ENCODE measurements at regions not wholly inside any gene's neighbourhood (a gene's known extent, or its start where the extent isn't known, plus 50 kb on each side); places are given as distances from the start of the nearest gene placed in this dataset.

- TF ChIP-seq POLR2AphosphoS5 (IDR thresholded peaks at IDR 0.05; ENCODE audit: low read depth, low read length) (no peak), POLR2A (IDR thresholded peaks at IDR 0.05; ENCODE audit: low read depth, low read length) (no peak), TAF1 (IDR thresholded peaks at IDR 0.05; ENCODE audit: borderline replicate concordance, low read depth, low read length) (no peak)
Measured at GRCh38 chr20:48538856-48539255, 288.9 kb downstream of the PREX1 start.
